Natural killer cell treated with Interleukin-12 subunit alpha and Interleukin-12 subunit beta and Interleukin-15 and Interleukin-18, amount 100 ng/mL, for 72 hours (primary cell): ENCODE measurements at regions not wholly inside any gene's neighbourhood (a gene's known extent, or its start where the extent isn't known, plus 50 kb on each side); places are given as distances from the start of the nearest gene placed in this dataset.

Experiments used
- ATAC-seq, 2 donors: fragments of 150-1000 bp; cut with Tn5 transposase in 1 of 2; sonication (Bioruptor Pico), chemical (Tn5 transposase) in 1 of 2; 2 replicates each; pipeline ENCODE4 v1.10.0; 2021
- DNase-seq: peaks from one replicate; pipeline ENCODE4 v3.0.0; 2022; ENCODE audit warnings: low spot score
- H3K27ac Mint-ChIP-seq, 2 donors: 1 replicate in 1 of 2; 2 replicates in 1 of 2; pipeline ENCODE4 v1.8.0; 2022; ENCODE audit warnings: mixed read lengths in 2 of 2, mild to moderate bottlenecking in 1 of 2, moderate library complexity in 1 of 2
- H3K27me3 Mint-ChIP-seq, 2 donors: 1 replicate in 1 of 2; 2 replicates in 1 of 2; pipeline ENCODE4 v1.8.0; 2022; ENCODE audit warnings: mixed read lengths in 2 of 2
- H3K36me3 Mint-ChIP-seq: one replicate; pipeline ENCODE4 v1.8.0; 2022; ENCODE audit warnings: mixed read lengths
- H3K4me1 Mint-ChIP-seq, 2 donors: 1 replicate in 1 of 2; 2 replicates in 1 of 2; pipeline ENCODE4 v1.8.0; 2022; ENCODE audit warnings: low read depth in 2 of 2, mixed read lengths in 2 of 2, mild to moderate bottlenecking in 1 of 2
- H3K4me3 Mint-ChIP-seq: one replicate; pipeline ENCODE4 v1.8.0; 2022; ENCODE audit warnings: mixed read lengths
- H3K9me3 Mint-ChIP-seq: 2 replicates; pipeline ENCODE4 v1.8.0; 2022; ENCODE audit warnings: mixed read lengths

DNA sequence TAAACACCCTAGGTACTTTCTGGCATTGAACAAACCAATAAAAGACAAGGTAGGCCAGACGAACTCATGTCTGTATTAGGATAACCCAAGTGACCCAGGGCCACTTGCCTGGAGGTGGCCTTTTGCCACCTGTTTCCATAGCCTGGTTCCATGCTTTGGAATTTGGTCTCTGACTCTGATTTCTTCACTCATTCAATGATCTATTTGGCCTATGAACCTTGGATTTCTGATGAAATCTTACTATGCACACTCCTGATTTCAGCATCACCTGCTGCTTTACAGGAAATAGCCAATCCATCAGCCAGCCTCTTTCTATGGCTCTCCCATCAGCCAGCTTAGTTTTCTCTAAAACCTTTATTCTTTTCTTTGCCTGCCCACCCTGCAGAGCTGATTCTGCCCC lies 142.8 kb upstream of the PSMD7 start:
- no peak for DNase-seq
- H3K4me3 Mint-ChIP-seq, result no peak overlapping the region
- H3K27ac Mint-ChIP-seq, result no peak overlapping the region
- no peaks in the 10 kb centered on the region for H3K4me1 Mint-ChIP-seq
- ATAC-seq, result no peak
- peaks cover 13% of the 10 kb centered on the region for H3K9me3 Mint-ChIP-seq
- H3K27me3 Mint-ChIP-seq, result peaks cover 9 to 17% of the 10 kb centered on the region in 2 donors
- peaks cover 5% of the 10 kb centered on the region for H3K36me3 Mint-ChIP-seq

DNA sequence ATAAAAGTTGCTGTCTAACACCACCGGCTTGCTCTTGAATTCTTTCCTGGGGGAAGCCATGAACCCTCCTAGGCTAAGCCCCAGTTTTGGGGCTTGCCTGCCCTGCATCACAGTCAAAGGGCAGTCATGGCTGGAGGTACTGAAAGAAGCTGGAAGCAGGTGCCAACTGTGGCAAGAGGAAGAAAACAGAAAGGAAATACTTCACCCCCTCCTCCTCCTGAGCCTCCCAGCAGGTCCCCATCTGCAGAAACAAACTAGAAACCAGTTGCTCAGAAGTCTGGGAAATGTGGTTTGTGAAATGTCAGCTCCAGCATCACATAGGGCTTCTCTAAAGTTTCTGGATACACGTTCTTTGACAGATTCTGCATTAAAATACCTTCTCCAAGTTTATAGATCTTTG lies 150.0 kb upstream of the PSMD7 start:
- peaks cover 0 to 7% of the 10 kb centered on the region in 2 donors for H3K27me3 Mint-ChIP-seq
- H3K9me3 Mint-ChIP-seq, result peaks cover 1% of the 10 kb centered on the region
- no peak overlapping the region for H3K27ac Mint-ChIP-seq
- no peak for DNase-seq
- H3K4me3 Mint-ChIP-seq, result no peak overlapping the region
- H3K36me3 Mint-ChIP-seq, result no peaks in the 10 kb centered on the region
- ATAC-seq, result no peak
- no peaks in the 10 kb centered on the region for H3K4me1 Mint-ChIP-seq

DNA sequence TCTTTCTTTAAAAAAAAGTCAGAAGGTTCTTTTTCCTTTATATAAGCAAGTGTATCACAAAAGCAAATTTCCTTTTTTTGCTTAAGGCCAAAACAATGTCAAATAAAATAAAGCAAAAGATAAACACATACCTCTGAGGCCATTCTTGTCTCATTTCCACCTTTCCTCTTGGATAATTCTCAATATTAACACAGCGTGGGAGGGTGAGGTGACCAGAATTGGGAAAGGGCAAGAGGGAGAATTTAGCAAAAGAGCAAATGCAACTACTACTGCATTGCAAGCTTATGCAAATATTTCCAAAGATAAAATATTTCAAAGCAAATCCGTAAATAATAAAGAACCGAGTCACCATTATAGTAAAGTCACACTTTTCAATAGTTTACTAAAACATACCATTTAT lies 153.4 kb upstream of the PSMD7 start:
- Mint-ChIP-seq H3K9me3 (peaks cover 3% of the 10 kb centered on the region), H3K36me3 (no peaks in the 10 kb centered on the region), H3K27me3 (peaks cover 0 to 3% of the 10 kb centered on the region in 2 donors), H3K27ac (no peak overlapping the region), H3K4me3 (no peak overlapping the region), H3K4me1 (no peaks in the 10 kb centered on the region)
- ATAC-seq (no peak), DNase-seq (no peak)

DNA sequence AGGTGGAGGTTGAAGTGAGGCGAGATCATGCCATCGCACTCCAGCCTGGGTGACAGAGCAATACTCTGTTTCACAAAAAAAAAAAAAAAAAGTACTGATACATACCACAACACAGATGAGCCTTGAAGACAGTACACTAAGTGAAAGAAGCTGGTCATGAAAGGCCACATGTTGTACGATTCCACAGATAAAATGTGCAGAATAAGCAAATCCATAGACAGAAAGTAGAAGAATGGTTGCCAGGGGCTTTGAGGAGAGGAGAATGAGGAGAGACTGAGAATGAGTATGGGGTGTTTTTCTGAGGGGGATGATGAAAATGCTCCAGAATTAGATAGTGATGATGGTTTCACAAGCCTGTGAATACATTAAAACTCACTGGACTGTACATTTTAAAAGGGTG lies 155.6 kb upstream of the PSMD7 start:
- H3K4me3 Mint-ChIP-seq, result no peak overlapping the region
- DNase-seq (no peak), ATAC-seq (no peak)
- H3K27me3 Mint-ChIP-seq, result peaks cover 0 to 3% of the 10 kb centered on the region in 2 donors
- no peaks in the 10 kb centered on the region for H3K36me3 Mint-ChIP-seq
- peaks cover 3% of the 10 kb centered on the region for H3K9me3 Mint-ChIP-seq
- no peaks in the 10 kb centered on the region for H3K4me1 Mint-ChIP-seq
- no peak overlapping the region for H3K27ac Mint-ChIP-seq

DNA sequence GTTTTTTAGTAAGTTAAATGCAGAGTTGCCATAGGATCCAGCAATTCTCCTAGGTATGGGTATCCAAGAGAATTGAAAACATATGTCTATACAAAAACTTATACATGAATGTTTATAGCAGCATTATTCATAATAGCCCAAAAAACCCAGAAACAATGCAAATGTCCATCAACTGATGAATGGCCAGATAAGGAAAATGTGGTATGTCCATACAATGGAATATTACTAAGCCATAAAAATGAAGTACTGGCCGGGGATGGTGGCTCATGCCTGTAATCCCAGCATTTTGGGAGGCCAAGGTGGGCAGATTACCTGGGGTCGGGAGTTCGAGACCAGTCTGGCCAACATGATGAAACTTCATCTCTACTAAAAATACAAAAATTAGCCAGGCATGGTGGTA lies 156.1 kb upstream of the PSMD7 start:
- H3K4me1 Mint-ChIP-seq, result no peaks in the 10 kb centered on the region
- DNase-seq (no peak), ATAC-seq (no peak)
- H3K27ac Mint-ChIP-seq, result no peak overlapping the region
- H3K4me3 Mint-ChIP-seq, result no peak overlapping the region
- peaks cover 3% of the 10 kb centered on the region for H3K9me3 Mint-ChIP-seq
- peaks cover 0 to 3% of the 10 kb centered on the region in 2 donors for H3K27me3 Mint-ChIP-seq
- no peaks in the 10 kb centered on the region for H3K36me3 Mint-ChIP-seq

DNA sequence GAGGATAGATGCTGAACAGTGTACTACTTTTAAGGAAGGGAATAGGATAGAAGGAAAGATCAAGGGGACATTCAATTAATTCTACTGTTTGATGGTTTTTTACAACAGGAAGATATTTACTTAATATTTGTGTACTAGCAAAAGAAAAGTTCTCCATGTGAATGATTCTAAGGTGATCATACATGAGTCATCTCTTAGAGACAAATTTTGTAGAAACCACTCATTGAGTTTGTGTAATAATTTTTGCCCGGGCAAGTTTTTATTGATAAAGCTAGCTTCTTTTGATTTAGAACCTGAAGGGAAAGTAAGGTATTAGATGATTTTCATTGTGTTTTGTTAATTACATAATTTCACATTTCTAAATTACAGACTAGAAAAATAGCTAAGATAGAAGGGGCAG lies 172.8 kb upstream of the PSMD7 start:
- H3K36me3 Mint-ChIP-seq, result peaks cover 10% of the 10 kb centered on the region
- ATAC-seq, result no peak
- no peak for DNase-seq
- peaks cover 8% of the 10 kb centered on the region for H3K9me3 Mint-ChIP-seq
- H3K27me3 Mint-ChIP-seq, result peaks cover 9 to 14% of the 10 kb centered on the region in 2 donors
- no peak overlapping the region for H3K4me3 Mint-ChIP-seq
- H3K4me1 Mint-ChIP-seq, result no peaks in the 10 kb centered on the region
- no peak overlapping the region for H3K27ac Mint-ChIP-seq

DNA sequence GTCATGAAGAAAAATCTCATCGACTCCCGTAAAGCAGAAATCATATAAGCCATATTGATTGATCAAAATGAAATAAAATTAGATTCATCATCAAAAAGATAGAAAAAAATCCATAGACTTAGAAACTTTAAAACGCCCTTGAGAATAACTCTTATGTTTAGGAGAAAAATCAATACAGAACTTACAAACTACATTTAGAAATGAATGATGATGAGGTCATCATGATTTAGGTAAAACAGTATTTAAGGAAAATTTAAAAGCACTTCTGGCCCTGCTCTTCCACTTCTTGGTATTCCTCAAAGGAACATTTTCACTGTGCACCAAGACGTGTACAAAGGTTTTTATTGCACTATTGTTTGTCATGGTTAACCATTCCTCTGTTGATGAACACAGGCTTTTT lies 173.4 kb upstream of the PSMD7 start:
- H3K9me3 Mint-ChIP-seq, result peaks cover 6% of the 10 kb centered on the region
- peaks cover 9 to 15% of the 10 kb centered on the region in 2 donors for H3K27me3 Mint-ChIP-seq
- no peaks in the 10 kb centered on the region for H3K4me1 Mint-ChIP-seq
- no peak for ATAC-seq
- no peak overlapping the region for H3K27ac Mint-ChIP-seq
- no peak for DNase-seq
- H3K4me3 Mint-ChIP-seq, result no peak overlapping the region
- peaks cover 10% of the 10 kb centered on the region for H3K36me3 Mint-ChIP-seq

DNA sequence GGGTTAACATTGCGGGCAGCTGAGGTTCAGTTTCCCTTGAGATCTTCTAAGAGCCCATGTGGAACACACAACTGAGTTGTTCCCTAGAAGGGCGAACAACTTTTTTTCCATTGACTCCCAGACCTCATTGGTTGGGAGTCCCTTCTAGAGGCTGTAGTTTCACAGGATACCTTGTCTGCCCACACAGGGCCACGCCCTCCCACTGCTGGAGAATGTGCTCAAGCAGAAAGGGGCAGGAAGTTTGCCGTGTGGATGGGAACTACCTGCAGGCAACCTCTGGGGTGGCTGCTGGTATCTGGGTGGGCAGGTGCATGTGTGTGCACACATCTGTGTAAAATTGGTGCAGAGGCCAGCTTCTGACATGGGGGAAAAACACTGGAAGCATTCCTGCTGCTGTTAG lies 178.8 kb upstream of the PSMD7 start:
- Mint-ChIP-seq H3K4me1 (no peaks in the 10 kb centered on the region), H3K4me3 (no peak overlapping the region), H3K27me3 (peaks cover 6 to 12% of the 10 kb centered on the region in 2 donors), H3K27ac (no peak overlapping the region), H3K9me3 (no peaks in the 10 kb centered on the region), H3K36me3 (no peaks in the 10 kb centered on the region)
- ATAC-seq (no peak), DNase-seq (no peak)

DNA sequence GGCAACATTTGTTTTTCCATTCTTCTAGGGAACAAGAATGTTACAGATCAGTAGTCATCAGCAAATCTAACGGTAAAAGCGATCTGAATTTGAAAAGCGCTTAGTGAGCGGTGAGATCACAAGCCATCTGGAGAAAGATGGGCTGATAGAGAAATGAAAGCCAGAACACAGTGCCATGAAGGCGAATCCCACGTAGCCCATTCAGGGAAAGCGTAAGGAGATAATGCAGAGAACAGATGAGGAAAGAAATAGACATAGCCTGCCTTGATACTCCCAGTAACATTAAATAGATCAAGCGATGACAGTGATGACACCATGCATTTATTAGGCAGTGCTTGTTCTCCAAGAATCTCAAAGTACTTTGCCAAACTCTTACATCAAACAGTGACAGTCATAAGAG lies 183.1 kb upstream of the PSMD7 start:
- no peaks in the 10 kb centered on the region for H3K36me3 Mint-ChIP-seq
- peaks cover 2 to 6% of the 10 kb centered on the region in 2 donors for H3K27me3 Mint-ChIP-seq
- H3K27ac Mint-ChIP-seq, result no peak overlapping the region
- H3K4me3 Mint-ChIP-seq, result no peak overlapping the region
- H3K9me3 Mint-ChIP-seq, result no peaks in the 10 kb centered on the region
- no peak for ATAC-seq
- no peaks in the 10 kb centered on the region for H3K4me1 Mint-ChIP-seq
- DNase-seq, result no peak

DNA sequence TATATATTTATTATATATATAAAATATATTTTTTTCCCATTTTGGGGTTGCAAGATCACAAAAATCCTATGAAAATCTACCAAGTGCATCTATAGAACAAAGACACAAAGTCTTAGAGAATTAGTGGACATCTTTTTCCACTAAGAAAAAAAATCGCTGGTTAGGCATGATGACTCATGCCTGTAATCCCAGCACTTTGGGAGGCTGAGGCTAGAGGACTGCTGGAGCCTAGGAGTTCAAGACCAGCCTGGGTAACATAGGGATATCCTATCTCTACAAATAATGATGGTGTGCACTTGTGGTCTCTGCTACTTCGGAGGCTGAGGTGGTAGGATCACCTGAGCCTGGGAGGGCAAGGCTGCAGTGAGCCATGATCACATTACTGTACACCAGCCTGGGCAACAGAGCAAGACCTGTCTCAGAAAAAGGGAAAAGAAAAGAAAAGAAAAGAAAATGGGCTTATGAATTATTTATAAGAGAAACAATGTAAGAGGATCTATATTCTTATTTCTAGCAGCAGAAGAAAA lies 185.1 kb upstream of the PSMD7 start:
- H3K4me1 Mint-ChIP-seq, result peaks cover 5 to 7% of the 10 kb centered on the region in 2 donors
- H3K27me3 Mint-ChIP-seq, result peaks cover 0 to 2% of the 10 kb centered on the region in 2 donors
- no peaks in the 10 kb centered on the region for H3K9me3 Mint-ChIP-seq
- no peak overlapping the region for H3K4me3 Mint-ChIP-seq
- ATAC-seq (no peak), DNase-seq (no peak)
- no peak overlapping the region for H3K27ac Mint-ChIP-seq
- no peaks in the 10 kb centered on the region for H3K36me3 Mint-ChIP-seq

DNA sequence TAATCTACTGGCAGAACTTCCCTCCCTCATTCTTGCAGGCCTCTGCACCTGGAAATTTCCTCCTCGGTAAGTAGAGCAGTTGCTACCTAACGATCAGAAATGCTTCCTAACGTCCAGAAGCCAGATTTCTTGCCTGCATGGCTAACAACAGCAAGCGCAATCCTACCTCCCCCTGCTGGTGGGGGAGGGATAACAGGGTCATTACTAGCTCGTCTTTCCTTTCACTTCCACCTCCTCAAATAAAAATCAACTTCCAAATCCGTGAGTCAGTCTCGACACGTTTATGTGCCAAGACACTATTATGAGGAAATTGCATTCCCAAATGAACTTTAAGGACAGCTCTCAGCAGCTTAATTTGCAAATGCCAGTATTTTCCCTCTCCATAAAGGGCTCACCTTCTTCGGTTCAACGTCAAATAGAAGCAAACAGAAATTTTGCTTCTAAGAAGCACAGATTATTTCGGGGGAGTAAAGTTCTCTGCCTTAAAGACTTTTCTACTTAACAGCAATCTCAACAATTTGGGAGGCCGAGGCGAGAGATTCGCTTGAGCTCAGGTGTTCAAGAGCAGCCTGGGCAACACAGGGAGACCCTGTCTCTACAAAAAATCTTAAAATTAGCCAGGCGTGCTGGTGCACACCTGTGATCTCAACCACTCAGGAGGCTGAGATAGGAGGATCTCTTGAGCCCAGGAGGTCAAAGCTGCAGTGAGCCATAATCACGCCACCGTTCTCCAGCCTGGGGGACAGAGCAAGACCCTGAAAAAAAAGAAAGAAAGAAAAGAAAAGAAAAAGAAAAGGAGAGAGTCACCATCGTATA lies 188.6 kb upstream of the PSMD7 start:
- Mint-ChIP-seq H3K27me3 (peaks cover 0 to 2% of the 10 kb centered on the region in 2 donors), H3K27ac (no peak overlapping the region), H3K4me3 (peak overlapping the region; percentile 54), H3K9me3 (no peaks in the 10 kb centered on the region), H3K4me1 (peaks cover 5 to 7% of the 10 kb centered on the region in 2 donors), H3K36me3 (no peaks in the 10 kb centered on the region)
- ATAC-seq (no peak), DNase-seq (no peak)

DNA sequence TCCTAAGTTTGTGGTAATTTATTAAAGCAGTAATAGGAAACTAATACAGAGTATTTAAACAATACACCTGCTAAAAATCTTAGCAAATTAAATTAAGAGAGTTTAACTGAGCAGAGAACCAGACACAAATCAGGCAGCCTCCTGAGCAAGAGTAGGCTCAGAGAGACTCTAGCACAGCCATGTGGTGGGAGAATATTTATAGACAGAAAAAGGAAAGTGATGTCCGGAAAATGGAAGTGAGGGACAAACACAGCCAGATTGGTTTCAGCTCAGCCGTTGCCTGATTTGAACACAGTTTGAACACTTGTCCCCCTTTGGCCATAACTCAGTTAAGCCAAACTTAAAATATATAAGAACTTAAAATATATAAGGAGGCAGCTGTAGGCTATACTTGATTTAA lies 192.6 kb upstream of the PSMD7 start:
- Mint-ChIP-seq H3K4me1 (peaks cover 5 to 7% of the 10 kb centered on the region in 2 donors), H3K36me3 (no peaks in the 10 kb centered on the region), H3K27me3 (peaks cover 0 to 1% of the 10 kb centered on the region in 2 donors), H3K4me3 (no peak overlapping the region), H3K27ac (no peak overlapping the region), H3K9me3 (no peaks in the 10 kb centered on the region)
- DNase-seq (no peak), ATAC-seq (no peak)

DNA sequence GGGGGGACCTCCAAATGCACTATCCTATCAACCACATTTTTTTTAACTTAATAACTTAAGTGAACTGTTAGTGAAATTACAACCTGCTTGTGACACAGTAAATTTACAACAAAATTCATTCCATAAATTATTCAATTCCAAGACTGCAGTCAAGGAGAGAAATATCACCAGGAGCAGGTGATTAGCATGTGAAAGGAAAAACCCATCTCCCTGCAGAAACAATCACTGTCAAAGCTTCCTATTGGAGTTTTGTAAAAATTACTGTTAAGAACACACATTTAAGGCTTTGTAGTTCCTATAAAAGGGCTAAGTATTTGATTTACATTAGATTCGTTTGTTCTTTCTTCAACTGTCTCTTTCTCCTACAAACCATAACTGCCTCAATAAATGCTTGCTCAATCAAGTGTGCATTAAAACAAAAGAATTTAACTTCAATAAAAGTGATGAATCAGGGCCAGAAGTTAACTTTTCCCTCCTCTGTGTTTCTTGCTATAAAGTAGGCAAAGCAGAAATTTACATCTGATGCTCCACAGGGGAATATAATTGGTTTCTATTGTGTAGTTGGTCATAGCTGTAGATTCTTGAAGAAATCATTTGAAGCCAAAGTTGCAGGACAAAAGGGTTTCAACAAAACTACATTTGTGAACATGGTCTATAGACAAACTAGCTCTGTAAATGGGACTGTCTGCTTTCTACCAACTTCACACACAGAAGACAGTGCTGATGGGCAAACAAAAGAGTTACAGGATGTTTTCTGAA lies 195.1 kb upstream of the PSMD7 start:
- Mint-ChIP-seq H3K27me3 (peaks cover 0 to 2% of the 10 kb centered on the region in 2 donors), H3K4me3 (no peak overlapping the region), H3K27ac (no peak overlapping the region), H3K9me3 (no peaks in the 10 kb centered on the region), H3K36me3 (no peaks in the 10 kb centered on the region), H3K4me1 (no peaks in the 10 kb centered on the region)
- DNase-seq (no peak), ATAC-seq (no peak)
